Right lobe of liver (tissue), 6 donors: ENCODE measurements at regions not wholly inside any gene's neighbourhood (a gene's known extent, or its start where the extent isn't known, plus 50 kb on each side); places are given as distances from the start of the nearest gene placed in this dataset.

Source experiments
- ATAC-seq, 4 donors: fragments of 200-7000 bp; cut with Tn5 transposase; one replicate each; pipeline ENCODE4 v1.9.1; 2020; ENCODE audit warnings: mild to moderate bottlenecking in 4 of 4, moderate library complexity in 4 of 4
- DNase-seq, 3 donors: peaks; one replicate each; pipeline ENCODE4 v3.0.0-alpha.2; 2020
- H3K27ac ChIP-seq, 3 donors: fragments of 200-600 bp; one replicate each; pipeline ENCODE4 v1.8.0; 2022
- H3K27me3 ChIP-seq, 2 donors: fragments of 200-600 bp; one replicate each; pipeline ENCODE4 v1.8.0; 2022
- H3K36me3 ChIP-seq, 4 donors: fragments of 200-600 bp; sonication (generic) in 1 of 4; one replicate each; pipeline versions ENCODE4 v1.5.1 to v1.8.0; 2017 to 2022; ENCODE audit warnings: control low read depth in 1 of 4
- H3K4me1 ChIP-seq, 4 donors: fragments of 200-600 bp; sonication (generic) in 1 of 4; one replicate each; pipeline versions ENCODE4 v1.5.1 to v1.8.0; 2017 to 2022; ENCODE audit warnings: control low read depth in 1 of 4
- H3K4me3 ChIP-seq, 3 donors: fragments of 200-600 bp; one replicate each; pipeline ENCODE4 v1.8.0; 2022
- H3K9me3 ChIP-seq, 4 donors: fragments of 200-600 bp; sonication (generic) in 1 of 4; one replicate each; pipeline versions ENCODE4 v1.5.1 to v1.8.0; 2017 to 2022; ENCODE audit warnings: control low read depth in 1 of 4
- POLR2A ChIP-seq: fragments of 450-650 bp; IDR thresholded peaks from one replicate; pipeline ENCODE4 v1.6.1; 2017; ENCODE audit warnings: antibody characterized with exemption, mild to moderate bottlenecking
- WGBS: methylation state at CpG from one replicate; pipeline ENCODE4 v1.1.6; 2018; ENCODE audit warnings: low coverage, low lambda C conversion rate; ENCODE audit not compliant: insufficient coverage; ENCODE audit errors: missing lambda C conversion rate; 5-methylcytosine and 5-hydroxymethylcytosine counted together
- intact Hi-C, 2 donors: fragments of 100-400 bp; cut with DNase I; formaldehyde crosslinking; loops; one replicate each; pipeline versions ENCODE4 v1.11.2 to v1.14.1; 2022
- TF ChIP-seq, protein P1 (sequence below), 4 donors: fragments of 200-600 bp in 3 of 4; fragments of 450-650 bp in 1 of 4; IDR thresholded peaks; one replicate each; pipeline versions ENCODE4 v1.5.1 to v1.8.0; 2016 to 2022; ENCODE audit warnings: antibody characterized with exemption in 4 of 4, mild to moderate bottlenecking in 2 of 4
- donor health status: DM: no; HTN: yes; CAD: no.
- donor health status: DM: no; HTN: no; CAD: no.
- donor health status: DM: no; HTN: no; CAD: no.
- donor health status: DM: no; HTN: yes; CAD: no.
- donor health status: DM: no; HTN: yes; CAD: no.

- 67% methylated on average over 2 of the region's 2 CpGs for WGBS
- ATAC-seq (no peak), DNase-seq (no peak)
- Histone ChIP-seq H3K36me3 (no peaks in the 10 kb centered on the region), H3K4me3 (no peak overlapping the region), H3K27me3 (no peaks in the 10 kb centered on the region), H3K4me1 (no peaks in the 10 kb centered on the region), H3K27ac (no peak overlapping the region), H3K9me3 (no peaks in the 10 kb centered on the region)
- no peak for TF ChIP-seq POLR2A
- TF ChIP-seq, protein P1, sequence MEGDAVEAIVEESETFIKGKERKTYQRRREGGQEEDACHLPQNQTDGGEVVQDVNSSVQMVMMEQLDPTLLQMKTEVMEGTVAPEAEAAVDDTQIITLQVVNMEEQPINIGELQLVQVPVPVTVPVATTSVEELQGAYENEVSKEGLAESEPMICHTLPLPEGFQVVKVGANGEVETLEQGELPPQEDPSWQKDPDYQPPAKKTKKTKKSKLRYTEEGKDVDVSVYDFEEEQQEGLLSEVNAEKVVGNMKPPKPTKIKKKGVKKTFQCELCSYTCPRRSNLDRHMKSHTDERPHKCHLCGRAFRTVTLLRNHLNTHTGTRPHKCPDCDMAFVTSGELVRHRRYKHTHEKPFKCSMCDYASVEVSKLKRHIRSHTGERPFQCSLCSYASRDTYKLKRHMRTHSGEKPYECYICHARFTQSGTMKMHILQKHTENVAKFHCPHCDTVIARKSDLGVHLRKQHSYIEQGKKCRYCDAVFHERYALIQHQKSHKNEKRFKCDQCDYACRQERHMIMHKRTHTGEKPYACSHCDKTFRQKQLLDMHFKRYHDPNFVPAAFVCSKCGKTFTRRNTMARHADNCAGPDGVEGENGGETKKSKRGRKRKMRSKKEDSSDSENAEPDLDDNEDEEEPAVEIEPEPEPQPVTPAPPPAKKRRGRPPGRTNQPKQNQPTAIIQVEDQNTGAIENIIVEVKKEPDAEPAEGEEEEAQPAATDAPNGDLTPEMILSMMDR (IDR thresholded peaks at IDR 0.05): no peak
- intact Hi-C loops: no loop called here
Observed at GRCh38 chr7:32171248-32171647, 101.0 kb upstream of the PDE1C start.

- H3K27me3 ChIP-seq: no peaks in the 10 kb centered on the region
- DNase-seq (no peak), ATAC-seq (no peak)
- no peak overlapping the region for H3K4me3 ChIP-seq
- TF ChIP-seq POLR2A: no peak
- TF ChIP-seq, protein P1 (IDR thresholded peaks at IDR 0.05): no peak
- no peak overlapping the region for H3K27ac ChIP-seq
- H3K36me3 ChIP-seq: no peaks in the 10 kb centered on the region
- WGBS: 73% methylated on average over 1 of the region's 1 CpG
- no peaks in the 10 kb centered on the region for H3K4me1 ChIP-seq
- intact Hi-C loops: no loop called here
- H3K9me3 ChIP-seq: no peaks in the 10 kb centered on the region
Observed at GRCh38 chr7:32170838-32171237, 100.6 kb upstream of the PDE1C start.

DNA sequence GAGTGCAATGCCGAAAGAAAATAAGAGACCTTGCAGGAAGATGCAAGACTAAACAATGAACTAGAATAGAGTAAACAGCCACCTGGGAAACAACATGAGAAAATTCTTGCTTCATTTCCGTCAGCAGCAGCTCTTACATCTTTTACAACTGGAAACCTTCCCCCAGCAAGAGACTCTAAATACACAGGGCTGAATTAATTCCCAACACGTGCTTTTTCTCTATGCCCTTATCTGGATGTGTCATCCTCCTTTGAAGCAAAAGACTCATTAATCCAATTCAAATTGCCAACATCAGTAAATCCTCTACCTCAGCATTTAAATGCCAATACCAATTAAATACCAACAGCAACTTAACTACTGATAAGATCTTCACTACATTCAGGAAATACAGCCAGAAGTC lies 99.0 kb upstream of the PDE1C start:
- WGBS: 36% methylated on average over 3 of the region's 3 CpGs
- intact Hi-C loops: no loop called here

GRCh38 chr7:32167815-32168214 lies 97.6 kb upstream of the PDE1C start:
- Histone ChIP-seq H3K4me3 (no peak overlapping the region), H3K27ac (no peak overlapping the region), H3K27me3 (no peaks in the 10 kb centered on the region), H3K36me3 (no peaks in the 10 kb centered on the region), H3K9me3 (no peaks in the 10 kb centered on the region), H3K4me1 (no peaks in the 10 kb centered on the region)
- no peak for ATAC-seq
- TF ChIP-seq, protein P1 (IDR thresholded peaks at IDR 0.05): no peak
- TF ChIP-seq POLR2A: no peak
- no peak for DNase-seq
- intact Hi-C loops: no loop called here

More for the DNA sequence above, 99.0 kb upstream of the PDE1C start:
- Histone ChIP-seq H3K9me3 (no peaks in the 10 kb centered on the region), H3K27me3 (no peaks in the 10 kb centered on the region), H3K36me3 (no peaks in the 10 kb centered on the region), H3K4me3 (no peak overlapping the region), H3K27ac (no peak overlapping the region), H3K4me1 (no peaks in the 10 kb centered on the region)
- no peak for ATAC-seq
- no peak for DNase-seq
- TF ChIP-seq, protein P1 (IDR thresholded peaks at IDR 0.05): no peak
- TF ChIP-seq POLR2A: no peak

GRCh38 chr7:32167256-32167655 lies 97.0 kb upstream of the PDE1C start:
- no peak for TF ChIP-seq POLR2A
- TF ChIP-seq, protein P1 (IDR thresholded peaks at IDR 0.05): no peak
- Histone ChIP-seq H3K9me3 (no peaks in the 10 kb centered on the region), H3K4me3 (no peak overlapping the region), H3K4me1 (no peaks in the 10 kb centered on the region), H3K27ac (no peak overlapping the region), H3K27me3 (no peaks in the 10 kb centered on the region), H3K36me3 (no peaks in the 10 kb centered on the region)
- WGBS: 58% methylated on average over 2 of the region's 2 CpGs
- intact Hi-C loops: no loop called here
- no peak for ATAC-seq
- no peak for DNase-seq
